ENCODE measurements at regions not wholly inside any gene's neighbourhood (a gene's known extent, or its start where the extent isn't known, plus 50 kb on each side); places are given as distances from the start of the nearest gene placed in this dataset.
A peak's percentile ranks its signal among the peaks of the same experiment; 100 is the strongest.

DNA sequence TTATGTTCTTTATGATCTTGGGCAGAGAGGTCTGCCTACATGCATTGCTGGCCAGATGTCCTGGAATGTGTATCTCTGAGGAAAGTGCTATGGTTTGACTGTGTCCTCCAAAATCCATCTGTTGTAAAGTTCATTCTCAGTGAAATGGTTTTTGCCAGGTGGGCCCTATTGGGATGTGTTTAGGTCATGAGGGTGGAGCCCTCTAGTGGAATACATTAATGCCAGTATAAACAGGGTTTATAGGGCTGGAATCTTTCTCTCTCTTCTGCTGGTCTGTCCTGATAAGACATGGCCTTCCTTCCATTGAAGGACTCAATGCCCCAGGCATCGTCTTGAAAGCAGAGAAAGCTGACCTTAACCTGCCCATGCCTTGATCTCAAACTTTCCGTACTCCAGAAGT is 258.5 kb downstream of the RPIA start:
- Histone ChIP-seq H3K4me2 (ENCODE audit: control insufficient read depth, insufficient read depth) (no peak overlapping the region), H2AFZ (ENCODE audit: control insufficient read depth, low read depth, low read length) (no peak overlapping the region), H3K36me3 (ENCODE audit: control insufficient read depth in 2 of 2, insufficient read depth in 2 of 2, low read length in 1 of 2) (no peaks in the 10 kb centered on the region), H3K27me3 (replicated peaks in 1 of 2; ENCODE audit: control insufficient read depth in 2 of 2, insufficient read depth in 2 of 2, low read length in 1 of 2) (no peaks in the 10 kb centered on the region), H3K9ac (ENCODE audit: control insufficient read depth, insufficient read depth, low read length) (no peak overlapping the region), H4K20me1 (ENCODE audit: control insufficient read depth, insufficient read depth) (no peaks in the 10 kb centered on the region), H3K4me1 (ENCODE audit: control insufficient read depth, insufficient read depth, low read length) (no peaks in the 10 kb centered on the region), H3K4me3 (no peak overlapping the region), H3K79me2 (ENCODE audit: control insufficient read depth, insufficient read depth, low read length) (no peaks in the 10 kb centered on the region), H3K27ac (ENCODE audit: control insufficient read depth, insufficient read depth) (no peak overlapping the region), H3K9me3 (replicated peaks; ENCODE audit: control insufficient read depth, insufficient read depth, low read length) (no peaks in the 10 kb centered on the region)
- ChIA-PET CTCF (no interaction called here), SMC1A (ENCODE audit: uncharacterized antibody, unreplicated experiment) (no interaction called here), POLR2A (no interaction called here), RAD21 (ENCODE audit: unreplicated experiment) (no interaction called here)
- no peak for DNase-seq (ENCODE audit: low read depth, low spot score)
- WGBS (ENCODE audit: insufficient coverage, insufficient replicate concordance, low lambda C conversion rate, missing lambda C conversion rate): no CpG with 5 or more reads among the region's 2 CpGs
- no peak for TF ChIP-seq GATAD2B (conservative IDR thresholded peaks at IDR 0.05; ENCODE audit: low read depth)
- no peak for TF ChIP-seq IRF3 (IDR thresholded peaks at IDR 0.05)
- TF ChIP-seq MTA2 (IDR thresholded peaks at IDR 0.05; ENCODE audit: low read depth): no peak
- 0 out of 2 replicates have a peak, but pooled peaks have one; percentile 13 for TF ChIP-seq RAD21 (IDR thresholded peaks at IDR 0.05; ENCODE audit: insufficient read depth, low read depth, low read length)
- TF ChIP-seq, protein P1, sequence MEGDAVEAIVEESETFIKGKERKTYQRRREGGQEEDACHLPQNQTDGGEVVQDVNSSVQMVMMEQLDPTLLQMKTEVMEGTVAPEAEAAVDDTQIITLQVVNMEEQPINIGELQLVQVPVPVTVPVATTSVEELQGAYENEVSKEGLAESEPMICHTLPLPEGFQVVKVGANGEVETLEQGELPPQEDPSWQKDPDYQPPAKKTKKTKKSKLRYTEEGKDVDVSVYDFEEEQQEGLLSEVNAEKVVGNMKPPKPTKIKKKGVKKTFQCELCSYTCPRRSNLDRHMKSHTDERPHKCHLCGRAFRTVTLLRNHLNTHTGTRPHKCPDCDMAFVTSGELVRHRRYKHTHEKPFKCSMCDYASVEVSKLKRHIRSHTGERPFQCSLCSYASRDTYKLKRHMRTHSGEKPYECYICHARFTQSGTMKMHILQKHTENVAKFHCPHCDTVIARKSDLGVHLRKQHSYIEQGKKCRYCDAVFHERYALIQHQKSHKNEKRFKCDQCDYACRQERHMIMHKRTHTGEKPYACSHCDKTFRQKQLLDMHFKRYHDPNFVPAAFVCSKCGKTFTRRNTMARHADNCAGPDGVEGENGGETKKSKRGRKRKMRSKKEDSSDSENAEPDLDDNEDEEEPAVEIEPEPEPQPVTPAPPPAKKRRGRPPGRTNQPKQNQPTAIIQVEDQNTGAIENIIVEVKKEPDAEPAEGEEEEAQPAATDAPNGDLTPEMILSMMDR (IDR thresholded peaks at IDR 0.05 in 2 of 3, conservative IDR thresholded peaks at IDR 0.05 in 1 of 3; ENCODE audit: control insufficient read depth in 2 of 3, extremely low read depth in 1 of 3, insufficient read depth in 1 of 3, low read depth in 3 of 3, low read length in 3 of 3): peak; percentile 16 to 20 (median 20); a peak in 3 of 6 replicates
- TF ChIP-seq JUND (IDR thresholded peaks at IDR 0.05; ENCODE audit: low read depth, low read length): no peak
- no peak for TF ChIP-seq HSF1 (IDR thresholded peaks at IDR 0.05; ENCODE audit: low read depth, low read length)
- no peak for FAIRE-seq
- in situ Hi-C loops (cut with MboI): no loop called here
- ATAC-seq: no peak
- no TSS peak for BruUV-seq (replicated peaks)
- intact Hi-C loops (cut with micrococcal nuclease; ENCODE audit: unreplicated experiment): loop anchor here (10.0 kb wide), 1 partner anchor 75 kb away; no protein-coding TSS in a partner anchor
